Neural cell (in vitro differentiated cells): ENCODE measurements at regions not wholly inside any gene's neighbourhood (a gene's known extent, or its start where the extent isn't known, plus 50 kb on each side); places are given as distances from the start of the nearest gene placed in this dataset.

Source experiments
- EP300 ChIP-seq: fragments of 450-650 bp; conservative IDR thresholded peaks from 2 replicates; pipeline ENCODE4 v1.6.1; 2014; ENCODE audit warnings: antibody characterized with exemption, mild to moderate bottlenecking, moderate library complexity; ENCODE audit not compliant: poor library complexity, severe bottlenecking
- EZH2 ChIP-seq: fragments of 200-600, 300-800 bp; shearing (Covaris generic), sonication (generic); IDR thresholded peaks from 2 replicates; pipeline ENCODE4 v1.6.1; 2014; ENCODE audit warnings: antibody characterized with exemption, low read length, borderline replicate concordance, mild to moderate bottlenecking; ENCODE audit not compliant: insufficient read depth, poor library complexity, severe bottlenecking
- MXI1 ChIP-seq: fragments of 450-650 bp; conservative IDR thresholded peaks from 2 replicates; pipeline ENCODE4 v1.6.1; 2014; ENCODE audit warnings: antibody characterized with exemption, mild to moderate bottlenecking; ENCODE audit not compliant: poor library complexity, severe bottlenecking
- POLR2AphosphoS5 ChIP-seq: IDR thresholded peaks from 2 replicates; pipeline ENCODE4 v1.6.1; 2012
- RAD21 ChIP-seq: fragments of 450-650 bp; conservative IDR thresholded peaks from 2 replicates; pipeline ENCODE4 v1.6.1; 2014; ENCODE audit warnings: antibody characterized with exemption, mild to moderate bottlenecking, moderate library complexity
- SMC3 ChIP-seq: fragments of 450-650 bp; conservative IDR thresholded peaks from 2 replicates; pipeline ENCODE4 v1.6.1; 2014; ENCODE audit warnings: antibody characterized with exemption, mild to moderate bottlenecking, moderate library complexity; ENCODE audit not compliant: poor library complexity
- TAF1 ChIP-seq: IDR thresholded peaks from 2 replicates; pipeline ENCODE4 v1.6.1; 2012; ENCODE audit warnings: low read depth
- TF ChIP-seq, protein P1 (sequence below): fragments of 450-650 bp; IDR thresholded peaks from 2 replicates; pipeline ENCODE4 v1.5.1; 2014; ENCODE audit warnings: antibody characterized with exemption, mild to moderate bottlenecking, moderate library complexity; ENCODE audit not compliant: poor library complexity, severe bottlenecking
- TF ChIP-seq, protein P2 (sequence below): IDR thresholded peaks from 2 replicates; pipeline ENCODE4 v1.6.1; 2012; ENCODE audit warnings: borderline replicate concordance

DNA sequence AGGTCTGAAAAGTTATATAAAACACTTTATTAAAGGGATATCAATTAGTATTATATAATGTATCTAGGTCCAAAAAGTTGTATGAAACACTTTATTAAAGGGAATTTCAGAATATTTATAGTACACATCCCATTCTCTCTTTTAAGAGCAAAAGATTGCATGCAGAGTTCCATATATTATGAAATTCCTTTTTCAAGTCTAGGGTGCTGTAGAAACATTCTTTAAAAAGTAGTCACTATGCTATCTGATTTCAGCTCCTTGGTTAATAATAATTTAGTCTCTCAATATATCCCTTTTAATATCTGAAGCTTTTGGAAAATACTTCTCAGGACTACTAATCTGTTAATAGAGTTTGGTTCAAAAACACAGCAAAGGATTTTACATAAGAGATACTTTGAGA lies 1496.1 kb upstream of the C9orf72 start:
- TF ChIP-seq, protein P1, sequence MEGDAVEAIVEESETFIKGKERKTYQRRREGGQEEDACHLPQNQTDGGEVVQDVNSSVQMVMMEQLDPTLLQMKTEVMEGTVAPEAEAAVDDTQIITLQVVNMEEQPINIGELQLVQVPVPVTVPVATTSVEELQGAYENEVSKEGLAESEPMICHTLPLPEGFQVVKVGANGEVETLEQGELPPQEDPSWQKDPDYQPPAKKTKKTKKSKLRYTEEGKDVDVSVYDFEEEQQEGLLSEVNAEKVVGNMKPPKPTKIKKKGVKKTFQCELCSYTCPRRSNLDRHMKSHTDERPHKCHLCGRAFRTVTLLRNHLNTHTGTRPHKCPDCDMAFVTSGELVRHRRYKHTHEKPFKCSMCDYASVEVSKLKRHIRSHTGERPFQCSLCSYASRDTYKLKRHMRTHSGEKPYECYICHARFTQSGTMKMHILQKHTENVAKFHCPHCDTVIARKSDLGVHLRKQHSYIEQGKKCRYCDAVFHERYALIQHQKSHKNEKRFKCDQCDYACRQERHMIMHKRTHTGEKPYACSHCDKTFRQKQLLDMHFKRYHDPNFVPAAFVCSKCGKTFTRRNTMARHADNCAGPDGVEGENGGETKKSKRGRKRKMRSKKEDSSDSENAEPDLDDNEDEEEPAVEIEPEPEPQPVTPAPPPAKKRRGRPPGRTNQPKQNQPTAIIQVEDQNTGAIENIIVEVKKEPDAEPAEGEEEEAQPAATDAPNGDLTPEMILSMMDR: no peak
- no peak for TF ChIP-seq POLR2AphosphoS5
- no peak for TF ChIP-seq EZH2
- no peak for TF ChIP-seq MXI1
- TF ChIP-seq TAF1: no peak
- no peak for TF ChIP-seq RAD21
- TF ChIP-seq EP300: no peak
- TF ChIP-seq, protein P2, sequence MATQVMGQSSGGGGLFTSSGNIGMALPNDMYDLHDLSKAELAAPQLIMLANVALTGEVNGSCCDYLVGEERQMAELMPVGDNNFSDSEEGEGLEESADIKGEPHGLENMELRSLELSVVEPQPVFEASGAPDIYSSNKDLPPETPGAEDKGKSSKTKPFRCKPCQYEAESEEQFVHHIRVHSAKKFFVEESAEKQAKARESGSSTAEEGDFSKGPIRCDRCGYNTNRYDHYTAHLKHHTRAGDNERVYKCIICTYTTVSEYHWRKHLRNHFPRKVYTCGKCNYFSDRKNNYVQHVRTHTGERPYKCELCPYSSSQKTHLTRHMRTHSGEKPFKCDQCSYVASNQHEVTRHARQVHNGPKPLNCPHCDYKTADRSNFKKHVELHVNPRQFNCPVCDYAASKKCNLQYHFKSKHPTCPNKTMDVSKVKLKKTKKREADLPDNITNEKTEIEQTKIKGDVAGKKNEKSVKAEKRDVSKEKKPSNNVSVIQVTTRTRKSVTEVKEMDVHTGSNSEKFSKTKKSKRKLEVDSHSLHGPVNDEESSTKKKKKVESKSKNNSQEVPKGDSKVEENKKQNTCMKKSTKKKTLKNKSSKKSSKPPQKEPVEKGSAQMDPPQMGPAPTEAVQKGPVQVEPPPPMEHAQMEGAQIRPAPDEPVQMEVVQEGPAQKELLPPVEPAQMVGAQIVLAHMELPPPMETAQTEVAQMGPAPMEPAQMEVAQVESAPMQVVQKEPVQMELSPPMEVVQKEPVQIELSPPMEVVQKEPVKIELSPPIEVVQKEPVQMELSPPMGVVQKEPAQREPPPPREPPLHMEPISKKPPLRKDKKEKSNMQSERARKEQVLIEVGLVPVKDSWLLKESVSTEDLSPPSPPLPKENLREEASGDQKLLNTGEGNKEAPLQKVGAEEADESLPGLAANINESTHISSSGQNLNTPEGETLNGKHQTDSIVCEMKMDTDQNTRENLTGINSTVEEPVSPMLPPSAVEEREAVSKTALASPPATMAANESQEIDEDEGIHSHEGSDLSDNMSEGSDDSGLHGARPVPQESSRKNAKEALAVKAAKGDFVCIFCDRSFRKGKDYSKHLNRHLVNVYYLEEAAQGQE: no peak
- TF ChIP-seq SMC3: no peak
